Liver (tissue), 8 donors: ENCODE measurements at regions not wholly inside any gene's neighbourhood (a gene's known extent, or its start where the extent isn't known, plus 50 kb on each side); places are given as distances from the start of the nearest gene placed in this dataset.

Experiments used
- DNase-seq: peaks from one replicate; pipeline ENCODE4 v3.0.0-alpha.2; 2017; ENCODE audit warnings: low spot score
- H3K27ac ChIP-seq, 2 donors: one replicate each; pipeline ENCODE4 v1.7.0; 2013; ENCODE audit warnings: inconsistent platforms in 2 of 2, low read length in 2 of 2, control low read depth in 1 of 2, low read depth in 1 of 2, mild to moderate bottlenecking in 1 of 2
- H3K27me3 ChIP-seq, 4 donors: one replicate each; pipeline versions ENCODE4 v1.6.1 to v1.7.0; 2013; ENCODE audit warnings: low read length in 3 of 4, inconsistent platforms in 1 of 4, mild to moderate bottlenecking in 1 of 4, moderate library complexity in 1 of 4; ENCODE audit not compliant: control insufficient read depth in 4 of 4, insufficient read depth in 4 of 4
- H3K36me3 ChIP-seq, 4 donors: one replicate each; pipeline versions ENCODE4 v1.6.1 to v1.7.0; 2013; ENCODE audit warnings: low read length in 3 of 4, mild to moderate bottlenecking in 3 of 4, low read depth in 1 of 4, moderate library complexity in 1 of 4; ENCODE audit not compliant: control insufficient read depth in 4 of 4, insufficient read depth in 3 of 4
- H3K4me1 ChIP-seq, 4 donors: one replicate each; pipeline versions ENCODE4 v1.6.1 to v1.7.0; 2013; ENCODE audit warnings: low read length in 3 of 4, mild to moderate bottlenecking in 3 of 4, moderate library complexity in 1 of 4; ENCODE audit not compliant: control insufficient read depth in 4 of 4, insufficient read depth in 4 of 4
- H3K4me3 ChIP-seq, 3 donors: one replicate each; pipeline versions ENCODE4 v1.6.1 to v1.7.0; 2013; ENCODE audit warnings: low read length in 3 of 3, control low read depth in 1 of 3, low read depth in 1 of 3, mild to moderate bottlenecking in 1 of 3
- H3K9ac ChIP-seq, 2 donors: one replicate each; pipeline ENCODE4 v1.7.0; 2013; ENCODE audit warnings: low read length in 2 of 2, mild to moderate bottlenecking in 2 of 2, moderate library complexity in 2 of 2, control low read depth in 1 of 2, low read depth in 1 of 2
- H3K9me3 ChIP-seq, 4 donors: one replicate each; pipeline versions ENCODE4 v1.6.1 to v1.7.0; 2013; ENCODE audit warnings: low read length in 3 of 4; ENCODE audit not compliant: control insufficient read depth in 4 of 4
- ATF3 ChIP-seq: IDR thresholded peaks from 2 replicates; pipeline ENCODE4 v1.6.1; 2016; ENCODE audit warnings: antibody characterized with exemption
- CTCF ChIP-seq: fragments of 150-350 bp; IDR thresholded peaks from 2 replicates; pipeline ENCODE4 v1.5.1; 2017; ENCODE audit warnings: improper control_type of control experiment, low read depth, low read length; ENCODE audit not compliant: missing input control
- EGR1 ChIP-seq, 2 donors: IDR thresholded peaks; 2 replicates each; pipeline ENCODE4 v1.6.1; 2016 to 2018; ENCODE audit warnings: antibody characterized with exemption in 2 of 2, low read depth in 2 of 2
- FOXA1 ChIP-seq: IDR thresholded peaks from 2 replicates; pipeline ENCODE4 v1.6.1; 2016; ENCODE audit warnings: antibody characterized with exemption
- FOXA2 ChIP-seq: IDR thresholded peaks from 2 replicates; pipeline ENCODE4 v1.6.1; 2016; ENCODE audit warnings: antibody characterized with exemption
- GABPA ChIP-seq, 2 donors: IDR thresholded peaks in 1 of 2; conservative IDR thresholded peaks in 1 of 2; 2 replicates each; pipeline ENCODE4 v1.6.1; 2016; ENCODE audit warnings: antibody characterized with exemption in 2 of 2, mild to moderate bottlenecking in 1 of 2, moderate library complexity in 1 of 2
- HNF4A ChIP-seq, 2 donors: conservative IDR thresholded peaks; 2 replicates each; pipeline ENCODE4 v1.6.1; 2016; ENCODE audit warnings: antibody characterized with exemption in 2 of 2, mild to moderate bottlenecking in 2 of 2
- HNF4G ChIP-seq: IDR thresholded peaks from 2 replicates; pipeline ENCODE4 v1.6.1; 2016; ENCODE audit warnings: antibody characterized with exemption
- JUND ChIP-seq, 2 donors: IDR thresholded peaks; 2 replicates each; pipeline ENCODE4 v1.6.1; 2016; ENCODE audit warnings: antibody characterized with exemption in 2 of 2
- NR2F2 ChIP-seq: IDR thresholded peaks from 2 replicates; pipeline ENCODE4 v1.6.1; 2016; ENCODE audit warnings: antibody characterized with exemption
- RAD21 ChIP-seq, 2 donors: IDR thresholded peaks; 2 replicates each; pipeline ENCODE4 v1.6.1; 2016; ENCODE audit warnings: antibody characterized with exemption in 2 of 2, mild to moderate bottlenecking in 2 of 2
- REST ChIP-seq: IDR thresholded peaks from 2 replicates; pipeline ENCODE4 v1.6.1; 2016; ENCODE audit warnings: antibody characterized with exemption, mild to moderate bottlenecking
- RXRA ChIP-seq, 2 donors: IDR thresholded peaks; 2 replicates each; pipeline ENCODE4 v1.6.1; 2017 to 2018; ENCODE audit warnings: antibody characterized with exemption in 2 of 2, mild to moderate bottlenecking in 1 of 2
- SP1 ChIP-seq: IDR thresholded peaks from 2 replicates; pipeline ENCODE4 v1.6.1; 2018; ENCODE audit warnings: antibody characterized with exemption, mild to moderate bottlenecking
- TAF1 ChIP-seq: conservative IDR thresholded peaks from 2 replicates; pipeline ENCODE4 v1.6.1; 2016; ENCODE audit warnings: antibody characterized with exemption, mild to moderate bottlenecking
- YY1 ChIP-seq: IDR thresholded peaks from 2 replicates; pipeline ENCODE4 v1.6.1; 2016; ENCODE audit warnings: antibody characterized with exemption, mild to moderate bottlenecking
- WGBS: extraction: QIAGEN DNeasy Blood & Tissue Kit; methylation state at CpG from one replicate; pipeline ENCODE4 v1.1.7; 2013; 5-methylcytosine and 5-hydroxymethylcytosine counted together
- TF ChIP-seq, protein P1 (sequence below): IDR thresholded peaks from 2 replicates; pipeline ENCODE4 v1.6.1; 2016; ENCODE audit warnings: antibody characterized with exemption
- donor health status: healthy.
- donor health status: healthy.
- donor health status: healthy.
- donor health status: healthy.
- donor health status: healthy.

DNA sequence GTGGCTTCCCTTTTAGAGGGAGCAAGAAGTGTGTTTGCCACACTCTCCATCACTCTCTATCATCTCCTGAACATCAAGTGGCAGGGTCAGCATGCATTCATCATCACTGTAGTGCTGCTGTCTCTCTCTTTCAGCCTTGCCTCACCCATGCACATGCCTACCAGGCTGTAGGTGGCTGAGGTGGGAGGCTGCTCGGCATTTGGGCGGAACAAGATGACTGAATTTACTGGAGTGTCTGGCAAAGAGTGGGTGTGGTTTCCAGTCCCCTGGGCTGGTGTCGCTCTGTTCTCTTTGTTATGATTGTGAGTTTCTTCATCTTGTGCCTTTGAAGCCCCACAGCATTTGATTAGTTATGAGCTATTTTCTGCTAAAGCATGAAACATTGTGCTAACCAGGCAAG is 541.9 kb upstream of the EEF2KMT start (continued):
- TF ChIP-seq ATF3 (no peak), HNF4A (conservative IDR thresholded peaks at IDR 0.05) (no peak), TAF1 (no peak), GABPA (IDR thresholded peaks at IDR 0.05 in 1 of 2, conservative IDR thresholded peaks at IDR 0.05 in 1 of 2) (no peak)

GRCh38 chr16:5635331-5635730 is 537.7 kb upstream of the EEF2KMT start:
- no peaks in the 10 kb centered on the region for H3K4me1 ChIP-seq
- H3K4me3 ChIP-seq, result no peak overlapping the region
- no peak overlapping the region for H3K9ac ChIP-seq
- H3K27ac ChIP-seq, result no peak overlapping the region
- no peak for DNase-seq
- H3K9me3 ChIP-seq, result no peaks in the 10 kb centered on the region
- no peaks in the 10 kb centered on the region for H3K27me3 ChIP-seq
- no peaks in the 10 kb centered on the region for H3K36me3 ChIP-seq
- WGBS, result 67% methylated on average over 2 of the region's 2 CpGs
- no peak for TF ChIP-seq TAF1
- no peak for TF ChIP-seq GABPA (IDR thresholded peaks at IDR 0.05 in 1 of 2, conservative IDR thresholded peaks at IDR 0.05 in 1 of 2)
- TF ChIP-seq JUND (IDR thresholded peaks at IDR 0.05), result no peak
- no peak for TF ChIP-seq EGR1 (IDR thresholded peaks at IDR 0.05; ENCODE audit: low read depth in 2 of 2)
- TF ChIP-seq, protein P1, sequence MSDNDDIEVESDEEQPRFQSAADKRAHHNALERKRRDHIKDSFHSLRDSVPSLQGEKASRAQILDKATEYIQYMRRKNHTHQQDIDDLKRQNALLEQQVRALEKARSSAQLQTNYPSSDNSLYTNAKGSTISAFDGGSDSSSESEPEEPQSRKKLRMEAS, result no peak
- no peak for TF ChIP-seq REST
- no peak for TF ChIP-seq CTCF
- no peak for TF ChIP-seq FOXA2
- no peak for TF ChIP-seq SP1
- no peak for TF ChIP-seq YY1
- no peak for TF ChIP-seq RXRA (IDR thresholded peaks at IDR 0.05)
- TF ChIP-seq FOXA1, result no peak
- no peak for TF ChIP-seq NR2F2
- TF ChIP-seq ATF3, result no peak
- TF ChIP-seq HNF4G, result no peak

DNA sequence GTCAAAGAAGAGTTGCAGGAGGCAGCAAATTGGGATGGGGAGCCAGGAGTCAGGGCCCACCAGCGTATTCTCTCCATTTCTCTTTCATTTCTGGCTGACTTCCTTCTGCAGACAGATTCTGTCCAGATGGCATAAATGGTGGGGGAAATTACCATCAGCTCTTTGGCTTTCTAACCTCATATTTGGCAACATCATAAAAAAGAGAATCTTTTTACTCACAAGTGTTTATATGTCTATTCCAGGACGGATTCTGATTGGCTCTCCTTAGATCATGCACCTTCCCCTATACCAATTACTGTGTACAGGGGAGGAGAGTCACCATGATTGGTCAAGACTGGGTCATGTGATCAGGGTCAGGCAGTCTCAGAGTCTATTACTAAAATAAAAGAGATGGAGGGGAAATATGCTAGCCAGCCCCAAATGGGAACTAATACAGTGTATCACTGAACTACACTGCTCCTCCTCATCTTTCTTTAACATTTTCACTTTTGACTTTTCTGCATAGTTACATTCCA is 537.1 kb upstream of the EEF2KMT start:
- H3K36me3 ChIP-seq, result no peaks in the 10 kb centered on the region
- no peaks in the 10 kb centered on the region for H3K9me3 ChIP-seq
- no peak overlapping the region for H3K4me3 ChIP-seq
- no peaks in the 10 kb centered on the region for H3K27me3 ChIP-seq
- no peak for DNase-seq
- H3K27ac ChIP-seq, result no peak overlapping the region
- H3K4me1 ChIP-seq, result no peaks in the 10 kb centered on the region
- 42% methylated on average over 2 of the region's 2 CpGs for WGBS
- H3K9ac ChIP-seq, result no peak overlapping the region
- no peak for TF ChIP-seq RXRA (IDR thresholded peaks at IDR 0.05)
- no peak for TF ChIP-seq HNF4G
- TF ChIP-seq YY1, result no peak
- no peak for TF ChIP-seq FOXA1
- no peak for TF ChIP-seq GABPA (IDR thresholded peaks at IDR 0.05 in 1 of 2, conservative IDR thresholded peaks at IDR 0.05 in 1 of 2)
- no peak for TF ChIP-seq SP1
- no peak for TF ChIP-seq EGR1 (IDR thresholded peaks at IDR 0.05; ENCODE audit: low read depth in 2 of 2)
- no peak for TF ChIP-seq CTCF
- TF ChIP-seq HNF4A (conservative IDR thresholded peaks at IDR 0.05), result no peak
- TF ChIP-seq, protein P1, result no peak
- no peak for TF ChIP-seq JUND (IDR thresholded peaks at IDR 0.05)
- no peak for TF ChIP-seq TAF1
- no peak for TF ChIP-seq NR2F2
- no peak for TF ChIP-seq RAD21 (IDR thresholded peaks at IDR 0.05)
- no peak for TF ChIP-seq ATF3
